ENCODE measurements at regions not wholly inside any gene's neighbourhood (a gene's known extent, or its start where the extent isn't known, plus 50 kb on each side); places are given as distances from the start of the nearest gene placed in this dataset.

GRCh38 chr10:28410420-28411135 is 107.7 kb upstream of the MPP7 start:
- peak; percentile 40 for TF ChIP-seq CTCF (IDR thresholded peaks at IDR 0.05)
- no peak for TF ChIP-seq EZH2 (IDR thresholded peaks at IDR 0.05)

Data from neural progenitor cell (in vitro differentiated cells).